HCT116 (cell line): ENCODE measurements at regions not wholly inside any gene's neighbourhood (a gene's known extent, or its start where the extent isn't known, plus 50 kb on each side); places are given as distances from the start of the nearest gene placed in this dataset.

Experiments used
- ATAC-seq: fragments of 200-7000 bp; cut with Tn5 transposase; 2 replicates; pipeline ENCODE4 v1.9.1; 2020; ENCODE audit warnings: mild to moderate bottlenecking, moderate library complexity
- BruUV-seq: library from RNA; stranded (reverse); fragments of 400-500 nt; replicated peaks from 2 replicates; lab custom pipeline; 2021; lab: Mats Ljungman, UMichigan
- CTCF ChIA-PET: fragments of 300-600 bp; sonication (Branson Sonifier 250); formaldehyde crosslinking; loops from one replicate; lab custom pipeline; 2021; ENCODE audit warnings: antibody characterized with exemption; lab: Charles Lee
- POLR2A ChIA-PET: fragments of 300-600, 350-600 bp; sonication (Branson Sonifier 250); formaldehyde crosslinking; loops from one replicate; lab custom pipeline; 2021; ENCODE audit warnings: antibody characterized with exemption; lab: Charles Lee
- RAD21 ChIA-PET, 2 experiments: fragments of 300-600 bp; sonication (Branson Sonifier 250); formaldehyde crosslinking; loops; one replicate each; lab custom pipeline; 2023; ENCODE audit warnings: low total read pairs in 2 of 2; ENCODE audit not compliant: uncharacterized antibody in 2 of 2, unreplicated experiment in 2 of 2, low non-redundant PET in 1 of 2; lab: Charles Lee
- DNase-seq: peaks from one replicate; pipeline ENCODE4 v3.0.0-alpha.2; 2010; ENCODE audit warnings: low read depth, low spot score
- H2AFZ ChIP-seq: fragments of 200-600 bp; shearing (Covaris generic), sonication (generic); 2 replicates; pipeline ENCODE4 v1.6.1; 2017; ENCODE audit warnings: low read depth, mixed run types, mixed read lengths, antibody characterized with exemption, low read length; ENCODE audit not compliant: poor library complexity, severe bottlenecking
- H3K27ac ChIP-seq: 2 replicates; pipeline ENCODE4 v1.5.1; 2012; ENCODE audit warnings: low read depth, low read length
- H3K27me3 ChIP-seq: fragments of 200-600 bp; sonication (generic); 2 replicates; pipeline ENCODE4 v1.6.1; 2016; ENCODE audit warnings: mixed run types, low read length, mixed read lengths; ENCODE audit not compliant: insufficient read depth
- H3K36me3 ChIP-seq, 2 experiments: fragments of 200-500 bp in 1 of 2; fragments of 200-600 bp in 1 of 2; sonication (Bioruptor generic) in 1 of 2; sonication (generic) in 1 of 2; 2 replicates each; pipeline versions ENCODE4 v1.5.1 to v1.6.1; 2014 to 2016; ENCODE audit warnings: low read length in 2 of 2, inconsistent platforms in 1 of 2, mixed read lengths in 1 of 2, mixed run types in 1 of 2; ENCODE audit not compliant: insufficient read depth in 2 of 2, control insufficient read depth in 1 of 2
- H3K4me1 ChIP-seq, 2 experiments: fragments of 200-600 bp in 1 of 2; sonication (generic) in 1 of 2; 2 replicates each; pipeline versions ENCODE4 v1.5.1 to v1.6.1; 2012 to 2017; ENCODE audit warnings: low read length in 2 of 2, inconsistent platforms in 1 of 2, mild to moderate bottlenecking in 1 of 2, mixed read lengths in 1 of 2, mixed run types in 1 of 2, moderate library complexity in 1 of 2; ENCODE audit not compliant: insufficient read depth in 2 of 2, control insufficient read depth in 1 of 2
- H3K4me2 ChIP-seq: fragments of 200-600 bp; sonication (generic); 2 replicates; pipeline ENCODE4 v1.6.1; 2017; ENCODE audit warnings: mixed run types, low read length, mixed read lengths
- H3K4me3 ChIP-seq, 2 experiments: fragments of 200-600 bp in 1 of 2; sonication (generic) in 1 of 2; replicated peaks in 1 of 2; 2 replicates each; pipeline ENCODE4 v1.5.1; 2011 to 2016; ENCODE audit warnings: low read length in 2 of 2, control low read depth in 1 of 2, low read depth in 1 of 2, mild to moderate bottlenecking in 1 of 2, mixed read lengths in 1 of 2, mixed run types in 1 of 2
- H3K79me2 ChIP-seq: fragments of 200-600 bp; sonication (generic); 2 replicates; pipeline ENCODE4 v1.6.1; 2017; ENCODE audit warnings: mild to moderate bottlenecking, mixed run types, low read length, moderate library complexity, mixed read lengths; ENCODE audit not compliant: insufficient read depth
- H3K9ac ChIP-seq: fragments of 200-600 bp; sonication (generic); 2 replicates; pipeline ENCODE4 v1.6.1; 2016; ENCODE audit warnings: low read length, mixed read lengths
- H3K9me2 ChIP-seq: fragments of 200-600 bp; sonication (generic), shearing (Covaris generic); 2 replicates; pipeline ENCODE4 v1.6.1; 2017; ENCODE audit warnings: mixed run types, mild to moderate bottlenecking, moderate library complexity; ENCODE audit not compliant: insufficient read depth
- H3K9me3 ChIP-seq, 2 experiments: fragments of 200-500 bp in 1 of 2; fragments of 200-600 bp in 1 of 2; sonication (Bioruptor generic) in 1 of 2; sonication (generic) in 1 of 2; 2 replicates each; pipeline ENCODE4 v1.6.1; 2014 to 2017; ENCODE audit warnings: low read length in 2 of 2, mixed read lengths in 2 of 2, inconsistent platforms in 1 of 2, low read depth in 1 of 2, mild to moderate bottlenecking in 1 of 2, mixed run types in 1 of 2, moderate library complexity in 1 of 2; ENCODE audit not compliant: control insufficient read depth in 1 of 2, insufficient read depth in 1 of 2
- H4K20me1 ChIP-seq: fragments of 200-600 bp; sonication (generic), shearing (Covaris generic); 2 replicates; pipeline ENCODE4 v1.6.1; 2017; ENCODE audit warnings: mixed run types, mild to moderate bottlenecking, moderate library complexity; ENCODE audit not compliant: insufficient read depth
- CBX3 ChIP-seq: IDR thresholded peaks from 2 replicates; pipeline ENCODE4 v1.6.1; 2012; ENCODE audit warnings: low read depth
- EGR1 ChIP-seq: IDR thresholded peaks from 2 replicates; pipeline ENCODE4 v1.6.1; 2012; ENCODE audit warnings: low read depth
- ELF1 ChIP-seq: IDR thresholded peaks from 2 replicates; pipeline ENCODE4 v1.6.1; 2012; ENCODE audit warnings: low read depth, borderline replicate concordance
- EZH2phosphoT487 ChIP-seq: fragments of 200-600 bp; IDR thresholded peaks from 2 replicates; pipeline ENCODE4 v1.6.1; 2018; ENCODE audit warnings: antibody characterized with exemption, borderline replicate concordance
- FOSL1 ChIP-seq: IDR thresholded peaks from 2 replicates; pipeline ENCODE4 v1.6.1; 2012; ENCODE audit warnings: low read depth
- MAX ChIP-seq: IDR thresholded peaks from 2 replicates; pipeline ENCODE4 v1.6.1; 2012
- POLR2A ChIP-seq: IDR thresholded peaks from 2 replicates; pipeline ENCODE4 v1.7.0; 2011; ENCODE audit warnings: borderline replicate concordance; ENCODE audit not compliant: insufficient read depth, insufficient read length; ENCODE audit errors: extremely low read depth
- POLR2AphosphoS5 ChIP-seq: IDR thresholded peaks from 2 replicates; pipeline ENCODE4 v1.6.1; 2011; ENCODE audit warnings: mild to moderate bottlenecking, low read depth, low read length, moderate library complexity
- RAD21 ChIP-seq: IDR thresholded peaks from 2 replicates; pipeline ENCODE4 v1.6.1; 2012; ENCODE audit warnings: low read depth, mild to moderate bottlenecking
- SIN3A ChIP-seq: IDR thresholded peaks from 2 replicates; pipeline ENCODE4 v1.6.1; 2012; ENCODE audit warnings: low read depth
- SP1 ChIP-seq: IDR thresholded peaks from 2 replicates; pipeline ENCODE4 v1.6.1; 2012; ENCODE audit warnings: low read depth
- SRF ChIP-seq: IDR thresholded peaks from 2 replicates; pipeline ENCODE4 v1.6.1; 2012; ENCODE audit warnings: low read depth
- TCF7L2 ChIP-seq: IDR thresholded peaks from 2 replicates; pipeline ENCODE4 v1.7.0; 2011; ENCODE audit warnings: borderline replicate concordance, inconsistent platforms; ENCODE audit not compliant: insufficient read depth, insufficient read length; ENCODE audit errors: extremely low read depth
- YY1 ChIP-seq: IDR thresholded peaks from 2 replicates; pipeline ENCODE4 v1.6.1; 2011; ENCODE audit warnings: low read length, low read depth, moderate library complexity, mild to moderate bottlenecking; ENCODE audit not compliant: insufficient replicate concordance; ENCODE audit errors: extremely low read depth
- ZBTB33 ChIP-seq: IDR thresholded peaks from 2 replicates; pipeline ENCODE4 v1.6.1; 2011; ENCODE audit warnings: mild to moderate bottlenecking, low read length, moderate library complexity; ENCODE audit not compliant: insufficient replicate concordance; ENCODE audit errors: extremely low read depth
- ZFX ChIP-seq: fragments of 450-650 bp; IDR thresholded peaks from 2 replicates; pipeline ENCODE4 v1.6.1; 2017
- ZNF274 ChIP-seq: fragments of 200-500 bp; sonication (Bioruptor generic); IDR thresholded peaks from 2 replicates; pipeline ENCODE4 v1.6.1; 2014; ENCODE audit warnings: mild to moderate bottlenecking, low read depth, low read length, inconsistent platforms
- intact Hi-C: fragments of 100-400 bp; cut with micrococcal nuclease; formaldehyde crosslinking; loops from 2 replicates; pipeline ENCODE4 v1.10.0; 2022

DNA sequence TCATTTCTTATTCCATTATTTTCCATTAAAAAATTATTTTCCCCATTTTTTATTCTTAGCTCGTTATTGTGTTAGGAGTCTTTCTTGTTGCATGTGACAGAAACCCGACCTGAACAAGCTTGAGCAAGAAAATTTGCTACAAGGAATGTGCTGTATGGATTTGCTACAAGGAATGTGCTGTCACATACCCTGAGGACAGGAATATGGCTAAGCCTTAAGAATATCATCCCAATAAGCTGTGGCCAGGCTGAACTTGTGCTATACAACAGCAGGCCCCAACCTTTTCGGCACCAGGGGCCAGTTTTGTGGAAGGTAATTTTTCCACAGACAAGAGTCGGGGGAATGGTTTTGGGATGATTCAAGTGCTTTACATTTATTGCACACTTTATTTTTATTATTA is 114.0 kb downstream of the TRMT11 start:
- Histone ChIP-seq H3K9me3 (no peaks in the 10 kb centered on the region), H3K79me2 (no peaks in the 10 kb centered on the region), H3K4me3 (no peak overlapping the region), H3K36me3 (no peaks in the 10 kb centered on the region), H3K4me1 (no peaks in the 10 kb centered on the region), H3K27me3 (no peaks in the 10 kb centered on the region), H3K9ac (no peak overlapping the region), H2AFZ (no peak overlapping the region), H3K27ac (no peak overlapping the region), H3K4me2 (no peak overlapping the region), H3K9me2 (no peaks in the 10 kb centered on the region), H4K20me1 (no peaks in the 10 kb centered on the region)
- BruUV-seq, result no TSS peak
- TF ChIP-seq ZNF274 (no peak), MAX (no peak), ZBTB33 (no peak), YY1 (no peak), FOSL1 (no peak), TCF7L2 (no peak), EZH2phosphoT487 (no peak), RAD21 (no peak), ZFX (no peak), CBX3 (no peak), EGR1 (no peak), POLR2AphosphoS5 (no peak), POLR2A (no peak), ELF1 (no peak), SIN3A (no peak), SP1 (no peak), SRF (no peak)
- CTCF ChIA-PET, result no interaction called here
- POLR2A ChIA-PET, result no interaction called here
- RAD21 ChIA-PET, result no interaction called here
- intact Hi-C loops, result no loop called here
- no peak for ATAC-seq
- DNase-seq, result no peak
